Mesothelial cell of epicardium (in vitro differentiated cells): ENCODE measurements at regions not wholly inside any gene's neighbourhood (a gene's known extent, or its start where the extent isn't known, plus 50 kb on each side); places are given as distances from the start of the nearest gene placed in this dataset.

Source experiments
- DNase-seq, 2 experiments: peaks; one replicate each; pipeline ENCODE4 v3.0.0; 2021; ENCODE audit warnings: low spot score in 2 of 2; ENCODE audit not compliant: unreplicated experiment in 2 of 2
- H3K27ac Mint-ChIP-seq: 2 replicates; pipeline ENCODE4 v1.8.0; 2021; ENCODE audit warnings: mixed read lengths
- H3K27me3 Mint-ChIP-seq: 2 replicates; pipeline ENCODE4 v1.8.0; 2021; ENCODE audit warnings: low read depth, mixed read lengths
- H3K36me3 Mint-ChIP-seq: 2 replicates; pipeline ENCODE4 v1.8.0; 2021; ENCODE audit warnings: mixed read lengths
- H3K4me1 Mint-ChIP-seq: 2 replicates; pipeline ENCODE4 v1.8.0; 2021; ENCODE audit warnings: mixed read lengths
- H3K4me3 Mint-ChIP-seq: 2 replicates; pipeline ENCODE4 v1.8.0; 2021; ENCODE audit warnings: mild to moderate bottlenecking, moderate library complexity, mixed read lengths
- H3K9me3 Mint-ChIP-seq: 2 replicates; pipeline ENCODE4 v1.8.0; 2021; ENCODE audit warnings: mixed read lengths
- CTCF ChIP-seq: fragments of 200-600 bp; sonication (generic); IDR thresholded peaks from one replicate; pipeline ENCODE4 v1.5.0; 2021; ENCODE audit warnings: antibody characterized with exemption; ENCODE audit not compliant: unreplicated experiment

DNA sequence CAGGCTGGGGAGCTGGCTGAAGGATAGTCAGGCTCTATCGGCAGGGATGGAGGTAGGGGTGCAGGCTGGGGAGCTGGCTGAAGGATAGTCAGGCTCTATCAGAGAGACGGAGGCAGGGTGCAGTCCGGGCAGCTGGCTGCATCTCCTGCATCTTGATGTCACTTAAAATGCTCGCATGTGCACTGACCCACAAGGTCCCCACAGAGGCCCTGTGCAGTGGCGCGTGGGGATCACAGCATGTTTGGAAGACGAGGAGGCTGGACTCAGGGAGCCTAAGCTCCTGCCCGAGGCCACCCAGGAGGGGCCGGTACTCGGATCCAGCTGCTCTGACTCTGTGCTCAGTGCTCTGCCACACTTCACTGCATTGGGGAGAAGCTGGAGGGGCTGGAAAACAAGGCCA, 189.0 kb upstream of the HDAC4 start:
- Mint-ChIP-seq H3K27ac (no peak overlapping the region), H3K4me1 (peaks cover 2% of the 10 kb centered on the region), H3K4me3 (no peak overlapping the region), H3K36me3 (no peaks in the 10 kb centered on the region), H3K9me3 (peaks cover 15% of the 10 kb centered on the region), H3K27me3 (peaks cover 2% of the 10 kb centered on the region)
- TF ChIP-seq CTCF = no peak
- no peak for DNase-seq

GRCh38 chr2:239589270-239589825, 188.5 kb upstream of the HDAC4 start:
- no peak for TF ChIP-seq CTCF
- no peak overlapping the region for H3K27ac Mint-ChIP-seq
- no peak overlapping the region for H3K4me3 Mint-ChIP-seq
- no peaks in the 10 kb centered on the region for H3K36me3 Mint-ChIP-seq
- no peak for DNase-seq
- peaks cover 15% of the 10 kb centered on the region for H3K9me3 Mint-ChIP-seq
- peaks cover 2% of the 10 kb centered on the region for H3K4me1 Mint-ChIP-seq
- H3K27me3 Mint-ChIP-seq = peaks cover 2% of the 10 kb centered on the region

GRCh38 chr2:239588451-239589269, 187.8 kb upstream of the HDAC4 start:
- peaks cover 15% of the 10 kb centered on the region for H3K9me3 Mint-ChIP-seq
- DNase-seq = no peak
- peaks cover 2% of the 10 kb centered on the region for H3K4me1 Mint-ChIP-seq
- H3K4me3 Mint-ChIP-seq = no peak overlapping the region
- TF ChIP-seq CTCF = no peak
- H3K27me3 Mint-ChIP-seq = peaks cover 2% of the 10 kb centered on the region
- no peaks in the 10 kb centered on the region for H3K36me3 Mint-ChIP-seq
- H3K27ac Mint-ChIP-seq = no peak overlapping the region

DNA sequence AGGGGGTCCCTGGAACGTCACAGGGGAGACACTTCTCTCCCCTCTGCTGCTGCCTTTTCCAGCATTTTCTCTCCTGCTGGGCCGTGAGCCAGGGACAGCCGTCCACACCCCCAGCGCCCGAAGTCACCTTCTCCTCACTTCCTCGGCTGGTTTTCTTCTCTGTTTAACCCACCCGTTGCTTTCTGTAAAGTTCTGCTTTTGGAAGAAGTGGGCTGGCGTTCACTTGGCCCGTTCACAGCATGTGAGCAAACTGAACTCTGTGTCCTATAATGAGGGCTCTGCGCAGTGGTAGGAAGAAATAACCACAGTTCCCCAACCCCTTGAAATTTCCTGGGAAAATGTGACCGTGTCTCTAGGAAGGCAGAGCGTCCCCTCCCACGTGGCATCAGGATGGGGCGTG, 187.0 kb upstream of the HDAC4 start:
- Mint-ChIP-seq H3K27me3 (peaks cover 2% of the 10 kb centered on the region), H3K27ac (no peak overlapping the region), H3K9me3 (peaks cover 15% of the 10 kb centered on the region), H3K4me1 (peaks cover 2% of the 10 kb centered on the region), H3K4me3 (no peak overlapping the region), H3K36me3 (no peaks in the 10 kb centered on the region)
- DNase-seq = no peak
- TF ChIP-seq CTCF = no peak

GRCh38 chr2:239587311-239587731, 186.5 kb upstream of the HDAC4 start:
- Mint-ChIP-seq H3K9me3 (peaks cover 11% of the 10 kb centered on the region), H3K27me3 (peaks cover 2% of the 10 kb centered on the region)

More at GRCh38 chr2:239587311-239587731, 186.5 kb upstream of the HDAC4 start:
- no peaks in the 10 kb centered on the region for H3K36me3 Mint-ChIP-seq
- DNase-seq = no peak
- peaks cover 2% of the 10 kb centered on the region for H3K4me1 Mint-ChIP-seq
- H3K27ac Mint-ChIP-seq = no peak overlapping the region
- no peak for TF ChIP-seq CTCF
- H3K4me3 Mint-ChIP-seq = no peak overlapping the region
